ENCODE measurements at regions not wholly inside any gene's neighbourhood (a gene's known extent, or its start where the extent isn't known, plus 50 kb on each side); places are given as distances from the start of the nearest gene placed in this dataset.
A peak's percentile ranks its signal among the peaks of the same experiment; 100 is the strongest.

- no peak for DNase-seq (ENCODE audit: low read depth in 4 of 4, low spot score in 3 of 4)
Observed at GRCh38 chr6:168838037-168838399, 397.0 kb downstream of the SMOC2 start.

GRCh38 chr6:168837254-168838036, 396.5 kb downstream of the SMOC2 start:
- DNase-seq (ENCODE audit: low read depth in 4 of 4, low spot score in 3 of 4), result no peak

GRCh38 chr6:168835991-168836390, 395.0 kb downstream of the SMOC2 start:
- DNase-seq (ENCODE audit: low read depth in 4 of 4, low spot score in 3 of 4), result no peak

GRCh38 chr6:168834801-168835200, 393.8 kb downstream of the SMOC2 start:
- no peak for DNase-seq (ENCODE audit: low read depth in 4 of 4, low spot score in 3 of 4)

- no peak for DNase-seq (ENCODE audit: low read depth in 4 of 4, low spot score in 3 of 4)
Observed at GRCh38 chr6:168834042-168834587, 393.1 kb downstream of the SMOC2 start.

GRCh38 chr6:168828800-168829199, 387.8 kb downstream of the SMOC2 start:
- DNase-seq (ENCODE audit: low read depth in 4 of 4, low spot score in 3 of 4), result no peak

GRCh38 chr6:168828035-168828434, 387.1 kb downstream of the SMOC2 start:
- no peak for DNase-seq (ENCODE audit: low read depth in 4 of 4, low spot score in 3 of 4)

GRCh38 chr6:168827586-168827871, 386.5 kb downstream of the SMOC2 start:
- no peak for DNase-seq (ENCODE audit: low read depth in 4 of 4, low spot score in 3 of 4)

- DNase-seq (ENCODE audit: low read depth in 4 of 4, low spot score in 3 of 4), result peak in 1 of 4 donors; percentile 39
Observed at GRCh38 chr6:168826726-168827585, 386.0 kb downstream of the SMOC2 start.

- no peak for DNase-seq (ENCODE audit: low read depth in 4 of 4, low spot score in 3 of 4)
Observed at GRCh38 chr6:168826078-168826390, 385.1 kb downstream of the SMOC2 start.

- DNase-seq (ENCODE audit: low read depth in 4 of 4, low spot score in 3 of 4), result no peak
Observed at GRCh38 chr6:168825226-168826077, 384.5 kb downstream of the SMOC2 start.

- peak in 2 of 4 donors; percentile 28 to 33 for DNase-seq (ENCODE audit: low read depth in 4 of 4, low spot score in 3 of 4)
Observed at GRCh38 chr6:168823397-168824212, 382.6 kb downstream of the SMOC2 start.

GRCh38 chr6:168822376-168822775, 381.4 kb downstream of the SMOC2 start:
- DNase-seq (ENCODE audit: low read depth in 4 of 4, low spot score in 3 of 4), result no peak

GRCh38 chr6:168819546-168819945, 378.6 kb downstream of the SMOC2 start:
- no peak for DNase-seq (ENCODE audit: low read depth in 4 of 4, low spot score in 3 of 4)

- no peak for DNase-seq (ENCODE audit: low read depth in 4 of 4, low spot score in 3 of 4)
Observed at GRCh38 chr6:168817558-168818159, 376.7 kb downstream of the SMOC2 start.

- DNase-seq (ENCODE audit: low read depth in 4 of 4, low spot score in 3 of 4), result no peak
Observed at GRCh38 chr6:168815229-168815628, 374.2 kb downstream of the SMOC2 start.

GRCh38 chr6:168808232-168808631, 367.2 kb downstream of the SMOC2 start:
- DNase-seq (ENCODE audit: low read depth in 4 of 4, low spot score in 3 of 4), result no peak

- no peak for DNase-seq (ENCODE audit: low read depth in 4 of 4, low spot score in 3 of 4)
Observed at GRCh38 chr6:168804331-168804730, 363.3 kb downstream of the SMOC2 start.

GRCh38 chr6:168803874-168804273, 362.9 kb downstream of the SMOC2 start:
- DNase-seq (ENCODE audit: low read depth in 4 of 4, low spot score in 3 of 4), result no peak

- no peak for DNase-seq (ENCODE audit: low read depth in 4 of 4, low spot score in 3 of 4)
Observed at GRCh38 chr6:168799067-168799466, 358.1 kb downstream of the SMOC2 start.
